HG03066 (cell line): ENCODE measurements at regions not wholly inside any gene's neighbourhood (a gene's known extent, or its start where the extent isn't known, plus 50 kb on each side); places are given as distances from the start of the nearest gene placed in this dataset.

Experiments
- ATAC-seq: cut with Tn5 transposase; IDR thresholded peaks from one replicate; pipeline ENCODE4 v1.9.1; 2021; ENCODE audit warnings: low read depth; ENCODE audit not compliant: unreplicated experiment

DNA sequence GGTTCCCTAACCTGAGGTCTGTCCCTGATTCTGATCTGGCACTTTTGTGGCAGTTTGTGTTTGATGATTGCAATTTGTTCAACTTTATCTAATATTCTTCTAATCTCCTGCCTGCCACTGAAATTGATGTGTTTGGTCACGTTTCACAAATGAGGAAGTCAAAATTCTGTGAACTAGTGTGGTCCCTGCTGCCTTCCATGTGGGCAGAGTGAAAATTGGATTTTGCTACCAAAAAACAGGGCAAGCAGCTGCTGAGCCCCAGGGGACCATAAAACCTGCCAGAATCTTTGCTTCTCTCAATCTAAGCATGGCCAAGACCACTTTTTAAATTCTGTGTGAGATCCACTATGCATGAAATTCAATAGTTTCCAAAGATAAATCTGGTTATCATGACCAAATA lies 195.5 kb upstream of the CYRIA start:
- no peak for ATAC-seq

DNA sequence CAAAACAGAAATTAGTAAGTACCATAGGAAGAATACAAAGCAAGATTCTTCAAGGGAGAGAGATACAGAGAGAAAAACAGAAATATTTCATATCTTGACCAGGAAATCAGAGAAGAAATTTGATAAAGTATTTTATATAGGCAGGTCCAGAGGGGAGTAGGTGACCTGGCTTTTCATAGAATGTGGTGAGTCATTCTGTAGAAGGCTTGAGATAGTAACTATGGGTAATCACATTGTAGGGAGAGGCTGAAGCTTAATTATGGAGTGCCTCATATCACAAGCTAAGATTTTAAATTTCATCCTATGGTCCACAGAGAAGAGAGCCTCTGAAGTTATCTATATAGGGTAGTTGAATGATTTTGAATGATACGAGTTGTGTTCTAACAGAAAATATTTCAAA lies 195.0 kb upstream of the CYRIA start:
- ATAC-seq: no peak

DNA sequence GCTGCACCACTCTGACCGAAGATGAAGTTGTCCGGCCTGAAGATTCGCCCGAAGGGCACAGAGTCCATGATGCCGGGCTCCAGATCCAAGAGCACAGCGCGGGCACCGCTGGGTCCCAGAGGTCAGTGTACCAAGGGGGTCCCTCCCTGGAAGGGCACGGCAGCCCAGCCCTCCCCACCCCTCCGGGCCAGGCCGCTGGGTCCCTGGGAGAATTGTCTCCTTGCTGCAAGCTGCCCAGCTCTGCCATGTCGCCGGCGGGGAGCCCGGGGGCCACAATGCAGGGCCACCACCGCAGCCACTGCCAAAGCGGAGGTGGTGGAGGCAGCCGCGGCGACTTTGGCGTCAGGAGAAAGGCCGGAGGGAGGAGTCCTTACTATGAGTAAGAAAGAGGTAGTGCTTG lies 189.5 kb upstream of the CYRIA start:
- ATAC-seq: no peak

DNA sequence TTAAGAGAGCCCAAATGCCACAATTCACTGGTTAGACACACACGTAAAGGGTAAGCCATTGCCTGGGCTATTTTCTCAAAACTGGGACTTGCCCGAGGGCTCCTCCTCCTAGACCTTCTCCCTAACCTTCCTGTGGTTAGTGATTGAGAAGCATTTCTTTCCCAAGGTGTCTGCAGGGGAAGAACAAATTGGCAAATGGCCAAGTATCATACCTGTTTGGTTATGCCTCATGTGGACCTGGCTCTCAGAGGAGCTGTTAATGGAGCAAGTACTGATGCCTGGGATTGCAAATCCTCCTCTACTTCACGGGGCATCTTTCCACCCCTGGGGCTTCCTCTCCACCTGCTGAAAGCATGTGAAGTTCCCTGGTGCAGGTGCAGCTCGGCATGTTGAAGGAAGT lies 187.5 kb upstream of the CYRIA start:
- no peak for ATAC-seq

DNA sequence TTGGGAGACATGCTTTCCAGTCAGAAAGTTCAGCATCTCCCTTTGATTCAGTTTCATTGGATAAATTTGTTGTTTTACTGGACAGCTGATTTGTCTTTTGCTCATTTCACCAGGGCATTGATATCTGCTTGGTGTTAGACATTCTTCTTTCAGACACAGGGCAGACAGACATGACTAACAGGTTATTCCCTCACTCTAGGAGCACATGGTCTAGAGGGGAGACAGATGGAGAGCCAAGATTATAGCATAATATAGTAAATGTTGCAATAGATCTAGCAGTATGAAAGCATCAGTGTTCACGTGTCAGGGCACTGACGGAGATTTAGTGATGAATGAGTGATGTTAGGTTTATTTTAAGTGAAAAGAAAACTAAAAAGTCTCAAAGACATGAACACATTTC lies 187.0 kb upstream of the CYRIA start:
- ATAC-seq: no peak

DNA sequence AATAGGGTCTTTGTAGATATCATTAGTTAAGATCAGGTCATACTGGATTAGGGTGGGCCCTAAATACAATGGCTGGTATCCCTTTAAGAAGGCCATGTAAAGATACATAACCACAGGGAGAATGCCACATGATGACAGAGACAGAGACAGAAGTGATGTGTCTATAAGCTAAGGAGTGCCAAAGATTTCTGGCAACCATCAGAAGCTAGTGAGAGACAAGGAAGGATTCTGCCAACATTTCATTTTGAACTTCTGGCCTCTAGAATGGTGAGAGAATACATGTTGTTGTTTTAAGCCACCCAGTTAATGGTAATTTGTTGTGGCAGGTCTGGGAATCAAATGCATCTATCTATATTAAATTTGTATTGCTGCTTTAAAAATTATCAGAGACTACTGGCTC lies 185.5 kb upstream of the CYRIA start:
- no peak for ATAC-seq

DNA sequence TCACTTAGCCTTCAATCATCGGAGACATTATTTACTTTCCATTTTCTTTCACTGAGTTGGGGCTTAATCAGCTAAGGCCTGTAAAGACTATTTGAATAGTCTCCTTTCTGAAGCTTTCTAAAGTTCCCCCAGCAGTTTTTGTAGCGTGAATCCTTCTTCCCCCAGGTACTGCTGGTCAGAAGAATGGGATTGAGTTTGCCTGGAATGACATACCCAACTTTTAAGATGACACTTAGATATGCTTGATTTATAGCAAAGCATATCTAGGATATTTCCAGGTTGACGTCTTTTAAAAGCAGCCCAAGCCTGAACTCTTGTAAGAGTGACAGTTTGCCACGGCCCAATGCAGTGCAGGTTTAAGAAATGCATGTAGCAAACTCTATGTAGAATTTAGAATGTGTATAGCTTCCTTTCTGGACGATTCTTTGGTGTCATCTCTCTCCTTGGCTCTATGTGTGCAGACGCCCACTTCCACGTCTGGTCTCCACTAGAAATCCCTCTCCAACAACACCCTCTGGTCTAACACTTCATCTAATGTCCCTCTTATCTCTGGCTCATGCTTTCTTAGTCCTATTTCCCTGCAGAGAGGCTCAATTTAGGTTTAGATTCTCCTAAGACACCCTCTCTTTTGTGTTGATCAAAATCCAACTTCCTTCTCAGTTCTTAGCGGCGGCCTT lies 175.0 kb upstream of the CYRIA start:
- ATAC-seq: no peak

DNA sequence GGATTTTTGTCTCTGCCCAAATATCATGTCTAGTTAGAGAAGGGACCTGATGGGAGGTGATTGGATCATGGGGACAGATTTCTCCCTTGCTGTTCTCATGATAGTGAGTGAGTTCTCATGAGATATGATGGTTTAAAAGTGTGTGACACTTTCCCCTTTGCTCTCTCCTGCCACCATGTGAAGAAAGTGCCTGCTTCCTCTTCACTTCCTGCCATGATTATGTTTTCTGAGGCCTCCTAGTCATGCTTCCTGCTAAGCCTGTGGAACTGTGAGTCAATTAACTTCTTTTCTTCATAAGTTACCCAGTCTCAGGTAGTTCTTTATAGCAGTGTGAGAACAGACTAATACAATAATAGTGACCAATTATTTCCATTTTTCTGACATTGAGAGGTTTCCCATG lies 167.3 kb upstream of the CYRIA start:
- ATAC-seq: no peak

DNA sequence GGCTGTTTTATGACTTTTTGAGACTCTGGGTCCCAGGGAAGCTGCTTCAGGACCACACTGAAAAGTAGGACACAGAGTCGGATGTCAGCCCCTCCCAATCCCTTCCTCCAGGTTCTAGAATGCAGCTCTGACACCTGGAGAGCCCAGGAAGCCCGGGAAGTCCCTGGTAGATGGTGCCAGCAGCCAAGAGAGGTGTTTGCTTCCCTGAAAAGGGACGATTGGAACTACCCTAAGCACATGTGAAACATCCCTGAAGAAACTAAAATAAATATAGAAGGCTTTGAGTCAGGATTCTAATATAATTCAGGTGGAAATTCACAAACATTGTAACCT lies 163.2 kb upstream of the CYRIA start:
- ATAC-seq: no peak

DNA sequence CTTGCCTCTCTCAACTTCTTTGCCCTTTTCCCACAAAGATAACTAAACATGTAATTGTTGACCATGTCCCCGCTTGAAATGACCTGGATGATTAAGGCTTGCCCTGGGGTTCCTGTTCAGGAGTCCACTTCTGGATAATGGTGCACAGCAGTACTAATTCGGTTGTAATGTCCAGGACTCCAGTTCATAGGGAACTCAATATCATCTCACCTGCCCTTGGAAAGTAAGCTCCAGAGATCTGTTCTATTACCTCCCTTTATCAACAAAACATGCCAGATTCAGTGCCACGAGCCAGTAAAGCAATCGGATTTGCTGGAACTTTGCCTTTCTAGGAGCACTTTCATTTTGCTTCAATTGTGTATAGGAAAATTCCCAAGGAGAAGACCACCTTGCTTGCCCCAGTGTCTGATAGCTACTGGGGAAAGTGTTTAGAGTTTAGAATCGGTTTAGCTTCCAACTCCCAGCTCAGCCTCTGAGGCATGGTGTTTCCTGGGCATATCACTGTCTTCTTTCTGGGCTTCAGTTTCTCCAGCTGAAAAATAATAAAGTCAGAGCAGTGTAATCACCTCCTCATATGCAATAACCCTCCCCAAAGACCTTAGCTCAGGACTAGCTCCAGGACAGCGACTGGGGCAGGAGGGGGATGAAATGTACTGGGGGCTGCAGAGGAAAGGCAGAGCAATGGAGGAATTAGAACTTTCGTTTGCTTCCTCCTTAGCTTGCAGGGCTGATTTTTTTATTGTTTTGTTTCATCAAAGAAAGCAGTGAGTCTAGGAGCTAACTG lies 162.6 kb upstream of the CYRIA start:
- no peak for ATAC-seq

DNA sequence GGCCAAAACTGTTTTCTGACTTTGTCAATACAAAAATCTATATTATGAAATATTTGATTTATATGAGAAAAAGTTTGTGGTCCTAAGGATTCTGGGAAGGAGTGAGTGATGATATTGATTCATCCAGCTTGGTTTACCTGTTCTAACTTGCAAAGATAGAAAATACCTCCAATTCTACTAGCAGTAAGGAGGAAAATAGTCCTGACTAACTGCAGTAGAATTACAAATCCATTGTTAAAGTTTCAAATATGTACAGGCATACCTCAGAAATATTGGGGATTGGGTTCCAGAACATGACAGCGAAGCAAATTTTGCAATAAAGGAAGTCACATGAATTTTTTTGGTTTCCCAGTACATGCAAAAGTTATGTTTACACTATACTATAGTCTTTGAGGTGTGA lies 158.8 kb upstream of the CYRIA start:
- ATAC-seq: no peak

DNA sequence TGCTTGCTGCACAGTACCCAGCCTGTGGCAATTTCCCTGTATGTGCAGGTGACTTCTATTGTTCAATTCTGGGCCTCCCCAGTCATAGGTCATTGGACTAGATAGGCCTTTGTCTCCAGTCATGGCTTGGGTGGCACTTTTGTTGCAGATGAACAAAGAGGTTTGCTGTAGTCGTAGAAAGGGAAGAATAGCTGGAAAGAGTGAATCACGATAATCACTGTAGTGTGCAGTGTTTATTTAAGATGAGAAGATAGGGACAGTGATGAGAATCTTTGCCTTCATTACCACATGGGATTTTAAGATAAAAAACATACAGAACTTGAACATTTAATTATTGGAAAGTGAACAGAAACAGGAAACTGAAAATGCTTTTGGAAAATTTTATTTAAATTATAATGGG lies 156.1 kb upstream of the CYRIA start:
- no peak for ATAC-seq

DNA sequence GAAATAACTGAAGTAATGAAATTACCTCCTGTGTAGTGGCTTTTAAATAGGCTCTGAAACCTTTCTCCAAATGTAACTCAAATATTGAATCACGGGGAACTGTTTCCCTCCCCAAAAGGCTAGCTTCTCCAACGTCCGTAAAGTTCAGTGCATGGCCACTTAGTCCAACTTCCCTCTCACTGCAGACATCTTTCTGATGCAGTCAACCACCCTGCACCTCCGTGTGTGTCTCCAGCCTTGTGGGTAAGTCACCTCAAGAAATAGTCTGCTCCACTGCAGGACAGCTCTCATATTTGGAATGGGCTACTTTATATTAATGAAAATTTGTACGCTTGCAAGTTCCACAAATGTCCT lies 152.5 kb upstream of the CYRIA start:
- ATAC-seq: no peak

DNA sequence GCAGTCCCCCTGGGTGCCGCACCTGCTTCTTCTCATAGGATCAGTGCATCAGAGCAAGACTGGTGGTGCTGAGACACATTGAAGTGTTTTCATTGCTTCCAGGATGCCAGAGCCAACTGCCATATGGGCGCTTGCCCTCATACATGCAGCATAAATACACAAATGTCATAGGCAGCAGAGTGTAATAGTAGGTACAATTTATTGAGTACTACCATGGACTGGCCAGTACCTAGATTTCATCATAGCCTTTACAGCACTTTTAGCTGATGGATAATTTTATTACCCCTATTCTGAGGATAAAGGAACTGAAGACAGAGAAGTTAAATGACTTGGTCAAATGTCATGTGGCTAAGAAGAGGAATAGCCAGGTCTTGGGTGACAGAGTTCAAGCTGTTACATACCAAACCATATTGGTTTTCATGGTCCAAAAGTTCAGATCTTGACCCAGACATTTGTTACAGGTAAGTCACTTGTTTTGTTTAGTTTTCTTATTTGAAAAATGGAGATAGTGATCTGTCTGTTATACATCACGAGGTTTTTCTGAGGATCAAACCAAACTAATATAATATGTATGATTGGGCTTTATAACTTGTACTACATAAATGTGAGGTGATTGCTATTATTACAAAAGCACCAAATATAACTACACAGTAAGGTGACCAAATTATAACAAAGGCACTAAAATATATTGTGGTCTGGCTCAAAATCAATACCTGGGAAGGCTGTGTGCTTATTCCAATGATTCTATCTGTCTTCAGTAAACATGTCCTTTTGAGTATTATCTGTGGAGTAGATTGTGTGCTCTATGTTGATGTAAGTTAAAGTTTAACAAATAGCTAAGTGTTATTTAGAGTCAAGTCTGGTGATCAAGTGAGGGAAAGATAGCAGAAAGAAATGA lies 151.9 kb upstream of the CYRIA start:
- no peak for ATAC-seq

DNA sequence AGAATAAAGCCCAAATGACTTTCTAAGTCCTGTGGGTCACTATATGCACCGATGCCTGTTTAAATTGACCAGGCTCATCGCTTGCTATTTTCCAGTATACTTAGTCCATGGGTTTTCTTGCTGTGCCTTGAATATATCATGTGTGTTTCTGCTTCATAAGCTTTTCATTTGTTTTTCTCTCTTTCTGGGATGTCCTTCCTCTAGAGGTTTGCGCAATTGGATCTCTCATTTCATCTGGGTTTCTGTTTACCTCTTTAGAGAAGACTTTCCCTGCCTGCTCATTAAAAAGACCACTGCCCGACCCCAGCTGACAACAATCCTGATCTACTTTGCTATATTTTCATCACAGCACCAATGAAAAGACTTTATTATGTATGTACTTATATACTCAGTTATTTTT lies 150.9 kb upstream of the CYRIA start:
- ATAC-seq: no peak

DNA sequence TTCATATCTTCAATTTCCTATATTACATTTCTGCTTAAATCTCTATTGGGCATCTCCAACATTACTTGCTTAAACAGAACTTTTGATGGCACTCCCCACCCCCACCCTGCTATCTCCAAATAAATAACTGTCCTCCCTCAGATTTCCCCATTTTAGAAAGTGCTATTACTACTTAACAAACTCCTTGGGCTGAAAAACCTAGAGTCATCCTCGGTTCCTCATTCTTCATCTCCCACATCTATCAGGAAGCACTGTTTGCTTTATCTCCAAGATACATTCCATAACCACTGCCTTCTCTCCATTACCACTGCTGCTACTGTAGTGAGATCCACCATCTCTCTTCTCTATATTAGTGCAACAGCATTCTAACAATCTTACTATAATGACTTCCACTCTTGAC lies 150.4 kb upstream of the CYRIA start:
- ATAC-seq: no peak

DNA sequence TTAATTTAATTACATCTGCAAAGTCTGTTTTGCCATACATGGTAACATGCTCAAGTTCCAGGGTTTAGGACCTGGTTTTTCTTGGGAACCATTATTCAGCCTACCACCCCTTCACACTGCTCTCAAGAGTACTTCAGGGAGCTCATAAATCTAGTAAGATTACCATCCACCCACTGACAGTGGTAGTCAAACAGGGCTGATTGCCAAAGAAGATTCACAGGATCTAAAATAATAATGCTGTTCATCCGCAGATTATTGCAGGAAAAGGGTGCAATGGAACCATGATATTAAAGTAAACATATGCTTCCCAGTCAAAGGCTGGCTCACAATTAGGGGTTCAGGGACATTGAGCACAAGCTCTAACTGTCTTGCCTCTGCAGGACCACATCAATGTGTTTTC lies 148.0 kb upstream of the CYRIA start:
- no peak for ATAC-seq

DNA sequence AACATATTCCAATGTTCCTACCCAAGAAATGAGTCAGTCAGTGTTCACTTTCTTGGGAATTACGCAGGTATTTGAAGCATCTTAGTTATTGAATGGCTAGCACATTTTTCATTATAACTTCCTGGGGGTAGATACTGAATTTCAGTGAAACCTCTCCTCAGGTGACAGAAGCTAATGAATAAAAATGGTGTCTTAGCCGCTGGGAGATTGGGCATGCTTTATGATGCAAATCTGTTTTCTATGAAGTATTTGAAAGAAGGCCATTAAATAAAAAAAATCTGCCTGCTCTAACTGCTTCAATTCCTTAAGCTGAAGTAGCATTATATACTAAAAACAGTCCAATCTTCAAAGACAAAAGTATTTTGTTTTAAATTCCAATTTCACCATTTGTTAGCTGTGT lies 132.8 kb upstream of the CYRIA start:
- no peak for ATAC-seq

DNA sequence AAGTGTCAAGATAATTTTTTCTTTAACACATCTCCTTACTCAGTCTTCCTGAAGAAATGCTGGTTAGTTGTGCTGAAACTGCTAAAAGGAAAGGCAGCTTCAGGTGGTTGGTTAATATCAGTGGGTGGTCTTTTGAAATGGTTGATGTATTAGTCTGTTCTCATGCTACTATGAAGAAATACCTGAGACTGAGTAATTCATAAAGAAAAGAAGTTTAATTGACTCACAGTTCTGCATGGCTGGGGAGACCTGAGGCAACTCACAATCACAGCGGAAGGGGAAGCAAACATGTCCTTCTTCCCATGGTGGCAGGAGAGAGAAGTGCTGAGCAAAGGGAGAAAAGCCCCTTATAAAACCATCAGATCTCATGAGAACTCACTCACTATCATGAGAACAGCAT lies 125.9 kb upstream of the CYRIA start:
- ATAC-seq: no peak

DNA sequence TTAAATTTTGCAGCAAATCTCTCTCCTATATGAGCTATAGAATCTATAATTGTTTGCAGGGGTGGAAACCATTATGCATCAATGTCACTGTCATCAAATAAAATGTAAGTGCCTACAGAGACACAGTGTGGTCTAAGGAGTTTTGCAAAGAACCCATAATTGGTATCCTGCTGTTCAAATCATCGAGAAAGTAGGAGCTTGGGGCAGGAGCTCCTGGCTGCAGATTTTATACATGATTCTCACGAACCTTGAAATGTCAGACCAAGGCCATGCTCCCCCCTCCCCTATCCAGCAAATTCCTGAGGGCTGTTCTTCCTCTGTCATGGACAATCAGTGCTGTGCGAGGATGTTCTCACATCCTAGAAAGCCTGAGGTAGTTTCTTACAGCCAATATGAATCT lies 119.5 kb upstream of the CYRIA start:
- ATAC-seq: no peak

DNA sequence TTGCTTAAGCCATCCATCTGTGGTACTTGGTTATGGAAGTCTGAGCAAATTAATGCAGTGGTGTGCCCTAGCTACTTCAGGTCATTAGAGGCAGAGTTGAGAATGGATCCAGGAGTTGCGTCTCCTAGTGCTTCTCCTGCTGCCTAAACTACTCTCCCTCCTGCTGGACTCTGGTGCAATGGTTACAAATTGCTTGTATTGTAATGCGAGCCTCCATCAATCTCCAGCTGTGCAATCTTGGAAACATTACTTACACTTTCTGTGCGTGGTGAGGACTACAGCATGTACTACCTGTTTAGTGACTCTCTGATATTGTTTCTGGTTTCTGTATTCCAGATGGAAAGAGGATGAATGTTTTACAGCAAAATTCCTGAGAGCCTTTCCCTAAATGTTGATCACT lies 119.0 kb upstream of the CYRIA start:
- no peak for ATAC-seq
